HepG2 (cell line): ENCODE measurements at regions not wholly inside any gene's neighbourhood (a gene's known extent, or its start where the extent isn't known, plus 50 kb on each side); places are given as distances from the start of the nearest gene placed in this dataset.
"Not testable (repeated sequence)": the region's sequence is repeated elsewhere in the genome, so short reads cannot be mapped to it uniquely, and the experiment has no call there.

ENCODE experiments used
- ATAC-seq: fragments of 200-7000 bp; cut with Tn5 transposase; 3 replicates; pipeline ENCODE4 v1.9.1; 2020; ENCODE audit warnings: mild to moderate bottlenecking, moderate library complexity
- BruUV-seq: library from RNA; stranded (reverse); fragments of 400-500 nt; replicated peaks from 2 replicates; lab custom pipeline; 2021; lab: Mats Ljungman, UMichigan
- CTCF ChIA-PET: fragments of 300-600 bp; formaldehyde crosslinking; extraction: SDS; loops from one replicate; lab custom pipeline; 2021; ENCODE audit warnings: low total read pairs, inconsistent platforms, low intra/inter-chr PET ratio; lab: Yijun Ruan, JAX
- POLR2A ChIA-PET: fragments of 350-600 bp; sonication (Branson Sonifier 250); formaldehyde crosslinking; loops from one replicate; lab custom pipeline; 2020; ENCODE audit warnings: antibody characterized with exemption, inconsistent platforms; lab: Yijun Ruan, JAX
- DNase-seq: peaks from one replicate; pipeline ENCODE4 v3.0.0-alpha.2; 2015; ENCODE audit warnings: low spot score
- FAIRE-seq: peaks from 3 replicates; lab custom pipeline; 2011; peaks lifted over from hg19 to GRCh38; lab: Jason Lieb, UNC
- H2AFZ ChIP-seq: one replicate; pipeline ENCODE4 v1.6.1; 2011; ENCODE audit warnings: low read length, inconsistent platforms
- H3K27ac ChIP-seq: fragments of 300-600 bp; 3 replicates; pipeline ENCODE4 v1.8.0; 2011; ENCODE audit warnings: mixed run types, mild to moderate bottlenecking, mixed read lengths, low read length, inconsistent platforms; ENCODE audit not compliant: insufficient read depth; ENCODE audit errors: extremely low read length
- H3K27me3 ChIP-seq, 2 experiments: fragments of 200-600 bp in 1 of 2; 2 replicates in 1 of 2; 3 replicates in 1 of 2; pipeline versions ENCODE4 v1.6.0 to v1.8.0; 2011; ENCODE audit warnings: low read length in 2 of 2, mild to moderate bottlenecking in 2 of 2, moderate library complexity in 2 of 2, inconsistent platforms in 1 of 2; ENCODE audit not compliant: insufficient read depth in 2 of 2, control insufficient read depth in 1 of 2
- H3K36me3 ChIP-seq, 2 experiments: fragments of 200-600 bp in 1 of 2; replicated peaks in 1 of 2; 2 replicates in 1 of 2; 3 replicates in 1 of 2; pipeline versions ENCODE4 v1.5.1 to v1.8.0; 2011; ENCODE audit warnings: low read length in 2 of 2, inconsistent platforms in 1 of 2; ENCODE audit not compliant: insufficient read depth in 2 of 2, control insufficient read depth in 1 of 2
- H3K4me1 ChIP-seq: 2 replicates; pipeline ENCODE4 v1.5.1; 2012; ENCODE audit warnings: low read length, inconsistent platforms; ENCODE audit not compliant: insufficient read depth
- H3K4me2 ChIP-seq: 2 replicates; pipeline ENCODE4 v1.6.0; 2011; ENCODE audit warnings: low read depth, low read length, inconsistent platforms
- H3K4me3 ChIP-seq, 3 experiments: fragments of 200-600 bp in 1 of 3; sonication (generic), shearing (Covaris generic) in 1 of 3; replicated peaks in 1 of 3; 2 replicates each; pipeline ENCODE4 v1.5.1; 2011 to 2016; ENCODE audit warnings: low read length in 3 of 3, inconsistent platforms in 2 of 3, low read depth in 2 of 3, mild to moderate bottlenecking in 2 of 3, control low read depth in 1 of 3, mixed read lengths in 1 of 3; ENCODE audit not compliant: insufficient read depth in 1 of 3
- H3K79me2 ChIP-seq: one replicate; pipeline ENCODE4 v1.6.1; 2011; ENCODE audit warnings: low read length, inconsistent platforms; ENCODE audit not compliant: insufficient read depth
- H3K9ac ChIP-seq: 2 replicates; pipeline ENCODE4 v1.6.0; 2011; ENCODE audit warnings: mild to moderate bottlenecking, low read depth, low read length, inconsistent platforms; ENCODE audit not compliant: insufficient read depth
- H3K9me3 ChIP-seq: 2 replicates; pipeline ENCODE4 v1.5.1; 2012; ENCODE audit warnings: mild to moderate bottlenecking, low read length
- H4K20me1 ChIP-seq: 2 replicates; pipeline ENCODE4 v1.6.0; 2011; ENCODE audit warnings: inconsistent platforms, mild to moderate bottlenecking, low read length, moderate library complexity; ENCODE audit not compliant: insufficient read depth
- WGBS: methylation state at CpG from one replicate; pipeline ENCODE4 v1.1.6; 2017; ENCODE audit warnings: low lambda C conversion rate; 5-methylcytosine and 5-hydroxymethylcytosine counted together
- in situ Hi-C: cut with HindIII; loops from 2 replicates; pipeline ENCODE4 v1.10.0; 2017; ENCODE audit warnings: low pct_unique_long_range_greater_than_20kb; ENCODE audit not compliant: extremely low pct_ligation_motif_present
- intact Hi-C: fragments of 100-400 bp; cut with micrococcal nuclease; formaldehyde crosslinking; loops from one replicate; pipeline ENCODE4 v1.10.0; 2022; ENCODE audit not compliant: unreplicated experiment

GRCh38 chr10:46840393-46841050, 70.7 kb upstream of the PTPN20 start:
- H4K20me1 ChIP-seq, H3K4me3 ChIP-seq, H3K9ac ChIP-seq, in situ Hi-C loops, POLR2A ChIA-PET, FAIRE-seq, H3K79me2 ChIP-seq, BruUV-seq, H3K27me3 ChIP-seq, CTCF ChIA-PET, intact Hi-C loops, H3K9me3 ChIP-seq, H2AFZ ChIP-seq, H3K4me2 ChIP-seq, H3K36me3 ChIP-seq, H3K27ac ChIP-seq, DNase-seq, H3K4me1 ChIP-seq: not testable (repeated sequence)
- WGBS: 93% methylated on average over 5 of the region's 11 CpGs
- ATAC-seq: peak; percentile 58

GRCh38 chr10:46841051-46841593, 70.1 kb upstream of the PTPN20 start:
- H3K9me3 ChIP-seq, FAIRE-seq, H3K9ac ChIP-seq, H3K79me2 ChIP-seq, CTCF ChIA-PET, H3K4me3 ChIP-seq, H2AFZ ChIP-seq, in situ Hi-C loops, POLR2A ChIA-PET, H3K4me2 ChIP-seq, intact Hi-C loops, H3K27ac ChIP-seq, H3K27me3 ChIP-seq, H3K36me3 ChIP-seq, DNase-seq, H3K4me1 ChIP-seq, H4K20me1 ChIP-seq, BruUV-seq: not testable (repeated sequence)
- peak; percentile 71 for ATAC-seq
- no CpG with 5 or more reads among the region's 10 CpGs for WGBS

- 66% methylated on average over 2 of the region's 2 CpGs for WGBS
- CTCF ChIA-PET, POLR2A ChIA-PET, H3K79me2 ChIP-seq, FAIRE-seq, H3K4me2 ChIP-seq, H2AFZ ChIP-seq, H3K27me3 ChIP-seq, H3K27ac ChIP-seq, DNase-seq, ATAC-seq, in situ Hi-C loops, H3K4me1 ChIP-seq, H3K36me3 ChIP-seq, H4K20me1 ChIP-seq, H3K4me3 ChIP-seq, H3K9me3 ChIP-seq, intact Hi-C loops, BruUV-seq, H3K9ac ChIP-seq: not testable (repeated sequence)
Observed at GRCh38 chr10:46845194-46845593, 66.0 kb upstream of the PTPN20 start.

- FAIRE-seq, H3K27me3 ChIP-seq, H3K4me2 ChIP-seq, H4K20me1 ChIP-seq, POLR2A ChIA-PET, H3K4me1 ChIP-seq, H3K36me3 ChIP-seq, BruUV-seq, ATAC-seq, H3K27ac ChIP-seq, H3K9ac ChIP-seq, DNase-seq, in situ Hi-C loops, H2AFZ ChIP-seq, H3K4me3 ChIP-seq, CTCF ChIA-PET, intact Hi-C loops, H3K9me3 ChIP-seq, H3K79me2 ChIP-seq: not testable (repeated sequence)
- 33% methylated on average over 1 of the region's 6 CpGs for WGBS
Observed at GRCh38 chr10:46845640-46846039, 65.6 kb upstream of the PTPN20 start.
